Kasumi-1 (cell line): ENCODE measurements at regions not wholly inside any gene's neighbourhood (a gene's known extent, or its start where the extent isn't known, plus 50 kb on each side); places are given as distances from the start of the nearest gene placed in this dataset.
"Not testable (repeated sequence)": the region's sequence is repeated elsewhere in the genome, so short reads cannot be mapped to it uniquely, and the experiment has no call there.

Experiments
- DNase-seq, 2 experiments: peaks; one replicate each; lab custom pipeline; 2025; lab: John Stamatoyannopoulos, UW

DNA sequence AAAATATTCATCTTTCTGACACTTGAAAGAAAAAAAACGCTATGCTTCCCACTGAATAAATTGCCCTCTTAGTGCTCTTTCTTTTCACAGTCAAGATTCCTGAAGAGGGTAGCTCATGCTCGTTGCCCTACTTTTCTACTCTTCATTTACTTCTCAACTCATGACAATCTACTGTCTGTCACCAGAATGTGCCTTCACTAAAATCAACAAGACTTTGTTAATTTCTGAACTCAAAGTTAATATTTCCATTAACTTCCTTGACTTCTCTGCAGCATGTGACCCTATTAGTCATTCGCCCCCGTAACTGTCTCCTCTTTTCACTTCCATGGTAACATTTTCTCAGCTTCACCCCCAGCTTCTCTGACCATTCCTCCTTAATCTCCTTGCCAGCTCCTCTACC lies 98.9 kb upstream of the MAPRE2 start:
- no peak for DNase-seq

DNA sequence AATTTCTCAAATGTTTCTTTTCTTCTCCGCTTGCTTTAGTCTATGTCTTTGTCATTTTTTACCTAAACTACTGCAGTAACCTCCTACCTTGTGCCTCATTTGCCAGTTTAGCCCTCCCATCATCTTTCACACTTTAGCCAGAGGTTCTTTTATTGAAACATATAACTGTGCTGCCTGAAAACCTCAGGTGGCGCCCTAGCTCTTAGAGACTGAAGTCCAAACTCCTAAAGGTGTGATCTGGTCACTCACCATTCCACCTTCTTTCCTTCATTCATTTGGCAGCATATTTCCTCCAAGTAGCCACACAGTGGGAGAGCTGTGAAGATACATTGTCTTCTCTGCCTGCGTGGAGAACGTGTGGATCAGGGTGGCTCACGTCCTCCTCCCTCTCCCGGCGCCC lies 98.2 kb upstream of the MAPRE2 start:
- no peak for DNase-seq

DNA sequence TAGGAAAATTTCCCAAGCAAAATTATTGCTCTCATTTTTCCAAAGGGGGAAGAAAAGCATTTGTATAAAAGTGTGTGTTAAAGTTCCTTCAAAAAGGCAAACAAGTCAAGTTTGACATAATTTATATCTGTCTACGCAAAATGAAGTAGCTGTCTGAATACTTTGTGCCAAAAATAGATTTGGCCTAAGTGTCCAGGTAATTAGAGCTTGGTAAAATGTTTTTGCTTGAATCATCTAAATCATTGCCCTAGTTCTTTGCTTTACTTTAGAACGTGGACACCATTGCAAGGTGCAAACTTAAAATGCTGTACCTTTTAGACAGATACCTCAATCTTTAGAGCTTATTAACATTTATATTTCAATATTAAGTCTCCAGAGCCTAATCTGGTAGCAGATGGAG lies 97.6 kb upstream of the MAPRE2 start:
- no peak for DNase-seq

DNA sequence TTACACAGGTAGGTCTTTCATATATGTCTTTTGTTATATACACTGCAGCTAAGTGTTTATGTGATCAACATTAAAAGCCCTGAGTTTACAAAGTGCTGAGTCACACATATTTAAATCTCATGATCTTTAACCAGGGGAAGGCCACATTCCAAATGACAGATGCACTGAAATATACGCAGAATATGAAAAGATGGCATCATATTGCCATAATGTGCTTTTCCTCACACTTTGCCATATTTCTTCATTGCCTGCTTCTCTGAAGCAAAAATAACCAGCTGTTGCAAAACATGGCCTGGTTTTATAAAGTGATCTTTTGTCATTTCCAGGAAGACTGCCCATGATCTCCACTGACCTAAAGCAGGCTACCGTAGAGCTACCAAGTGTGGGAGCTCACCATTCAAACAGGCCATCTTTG lies 93.5 kb upstream of the MAPRE2 start:
- no peak for DNase-seq

DNA sequence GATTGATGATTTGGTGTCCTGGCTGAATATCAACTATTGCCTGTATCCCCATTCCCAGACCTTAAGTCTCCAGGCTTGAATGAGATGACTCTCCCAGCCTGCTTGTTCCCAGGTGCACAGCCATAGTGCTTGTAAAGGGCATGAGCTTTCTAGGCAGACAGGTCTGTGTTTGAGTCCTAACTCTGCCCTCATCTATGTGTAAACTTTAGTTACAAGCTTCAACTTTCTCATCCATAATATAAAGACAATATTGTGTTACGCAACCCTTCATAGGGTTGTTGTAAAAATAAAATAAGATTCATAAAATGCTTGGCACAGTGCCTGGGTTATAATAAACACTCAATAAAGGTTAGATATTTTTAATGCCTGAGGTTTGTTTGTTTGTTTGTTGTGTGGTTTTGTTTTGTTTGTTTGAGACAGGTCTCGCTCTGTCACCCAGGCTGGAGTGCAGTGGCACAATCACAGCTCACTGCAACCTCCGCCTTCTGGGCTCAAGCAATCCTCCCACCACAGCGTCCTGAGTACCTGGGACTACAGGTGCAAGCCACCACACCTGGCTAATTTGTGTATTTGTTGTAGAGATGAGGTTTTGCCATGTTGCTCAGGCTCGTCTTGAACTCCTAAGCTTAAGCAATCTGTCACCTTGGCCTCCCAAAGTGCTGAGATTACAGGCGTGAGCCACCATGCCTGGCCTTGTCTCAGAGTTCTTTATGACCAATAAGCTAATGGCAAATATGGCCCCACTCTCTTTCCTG lies 89.4 kb upstream of the MAPRE2 start:
- DNase-seq = no peak

DNA sequence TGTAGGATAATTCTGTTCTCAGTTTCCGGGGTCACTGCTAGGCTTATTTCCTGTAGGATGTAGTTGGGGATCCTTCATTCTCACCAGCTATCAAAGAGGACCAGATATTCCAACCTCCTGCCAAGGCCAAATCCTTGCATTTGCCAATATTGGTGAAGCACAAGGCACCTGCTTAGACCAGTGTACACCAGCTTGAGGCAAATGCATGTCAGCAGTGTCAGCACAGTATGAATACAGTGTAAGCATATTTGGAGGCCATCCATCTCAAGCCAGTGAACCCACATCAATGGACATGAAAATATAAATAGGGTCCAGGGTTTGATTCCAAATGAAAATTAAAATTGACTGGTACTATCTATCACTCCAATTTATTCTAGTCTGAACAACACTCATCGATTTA lies 88.0 kb upstream of the MAPRE2 start:
- DNase-seq = no peak

DNA sequence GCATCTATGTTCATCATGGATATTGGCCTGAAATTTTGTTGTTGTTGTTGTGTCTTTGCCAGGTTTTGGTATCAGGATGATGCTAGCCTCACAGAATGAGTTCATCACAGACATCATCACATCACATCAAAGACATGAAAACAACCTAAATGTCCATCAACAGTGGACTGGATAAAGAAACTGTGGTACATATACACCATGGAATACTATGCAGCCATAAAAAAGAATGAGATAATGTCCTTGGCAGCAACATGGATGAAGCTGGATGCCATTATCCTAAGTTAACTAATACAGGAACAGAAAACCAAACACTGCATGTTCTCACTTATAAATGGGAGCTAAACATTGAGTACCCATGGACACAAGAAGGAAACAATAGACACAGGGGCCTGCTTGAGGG lies 85.7 kb upstream of the MAPRE2 start:
- not testable (repeated sequence) for DNase-seq

DNA sequence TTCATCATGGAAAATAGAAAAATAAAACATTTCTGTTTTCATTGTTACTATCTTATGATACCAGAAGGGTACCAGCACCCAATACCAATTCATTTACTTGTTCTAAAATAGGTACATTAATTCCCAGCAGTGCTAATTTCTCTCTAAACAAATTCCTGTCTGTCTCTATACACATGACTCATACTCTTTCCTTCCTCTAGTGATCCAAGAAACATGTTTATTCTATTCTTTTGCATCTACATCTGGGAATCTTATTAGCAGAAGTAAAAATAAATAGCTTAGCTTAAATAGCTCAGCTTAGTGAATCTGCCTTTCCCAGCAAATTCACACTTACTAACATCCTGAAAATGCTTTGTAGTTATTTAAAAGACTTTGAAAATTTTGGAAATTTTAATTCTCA lies 84.5 kb upstream of the MAPRE2 start:
- DNase-seq = no peak

DNA sequence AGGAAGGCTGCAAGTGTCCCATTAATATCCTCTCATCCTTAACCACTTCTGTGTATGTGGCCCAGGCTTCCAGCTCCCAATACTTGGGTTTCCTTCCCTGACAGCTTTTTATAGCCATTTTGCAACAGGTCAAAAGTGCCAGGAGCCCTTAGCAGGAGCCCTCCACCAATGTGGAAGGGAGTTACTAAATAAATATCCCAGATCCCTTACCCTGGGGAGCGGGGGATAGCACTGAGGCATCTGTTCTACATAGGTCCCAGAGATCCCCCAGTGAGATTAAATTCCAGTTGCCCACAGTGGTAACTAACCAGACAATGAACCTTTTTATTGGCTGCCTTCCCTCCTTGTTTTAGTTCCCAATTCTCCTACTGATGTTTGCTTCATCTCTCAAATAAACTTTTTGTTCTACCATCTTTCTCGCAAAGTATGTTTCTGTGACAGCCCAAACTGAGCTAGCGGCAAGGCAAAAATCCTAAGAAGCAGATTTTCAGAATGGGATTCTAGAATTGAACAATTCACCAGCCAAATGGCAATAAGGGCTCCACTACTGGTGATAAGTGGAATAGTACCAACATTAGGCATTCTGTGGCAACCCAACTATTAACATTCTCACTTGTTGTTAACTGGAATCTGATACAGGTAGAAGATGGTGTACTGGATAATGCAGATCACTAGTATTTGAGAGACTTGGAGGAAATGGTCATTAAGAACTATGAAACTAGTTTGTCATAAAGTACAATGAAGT lies 83.9 kb upstream of the MAPRE2 start:
- no peak for DNase-seq

DNA sequence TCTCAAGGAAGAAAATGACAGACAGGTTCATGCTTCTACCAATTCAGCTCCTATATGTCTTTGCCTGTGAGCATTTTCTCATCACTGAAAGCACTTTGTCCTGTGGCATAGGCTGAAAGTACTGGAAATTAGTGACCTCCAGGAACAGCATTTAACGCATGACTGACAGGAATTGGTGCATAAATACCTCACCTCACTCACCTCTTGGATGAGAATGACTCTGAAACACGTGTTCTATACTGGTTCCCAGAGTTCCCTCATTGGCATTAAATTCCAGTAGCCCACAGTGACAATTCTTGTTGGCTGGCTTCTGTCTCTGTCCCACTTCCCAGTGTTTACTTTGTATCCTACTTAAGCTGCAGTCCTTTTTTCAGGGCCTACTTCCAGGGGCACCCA lies 83.4 kb upstream of the MAPRE2 start:
- DNase-seq = no peak

DNA sequence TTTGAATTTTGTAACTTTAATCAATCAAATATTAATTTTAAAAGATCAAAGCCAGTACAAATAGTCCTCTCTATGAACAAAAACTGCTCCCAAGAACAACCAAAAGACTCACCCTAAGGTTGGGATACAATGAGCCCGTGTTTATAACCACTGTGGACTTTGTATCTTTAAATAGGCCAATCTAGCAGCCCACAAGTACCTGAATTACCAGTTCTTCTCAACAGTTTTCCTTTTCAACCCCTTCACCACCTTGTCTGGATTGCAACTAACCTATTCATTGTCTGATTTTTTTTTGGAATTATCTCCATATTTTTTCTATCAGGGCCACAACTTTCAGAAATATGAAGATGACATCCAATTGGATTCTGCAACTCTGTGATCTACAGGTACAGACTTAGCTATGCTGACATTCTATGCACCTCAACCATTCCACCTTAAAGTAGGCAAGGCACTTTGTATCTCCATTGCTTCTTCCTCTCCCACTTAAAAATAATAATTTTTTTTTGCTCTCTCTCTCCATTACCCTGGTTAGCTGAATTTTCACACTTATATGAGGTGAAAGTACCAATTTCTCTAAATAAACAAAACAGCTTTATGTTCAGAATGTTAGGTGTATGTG lies 81.9 kb upstream of the MAPRE2 start:
- DNase-seq = no peak

DNA sequence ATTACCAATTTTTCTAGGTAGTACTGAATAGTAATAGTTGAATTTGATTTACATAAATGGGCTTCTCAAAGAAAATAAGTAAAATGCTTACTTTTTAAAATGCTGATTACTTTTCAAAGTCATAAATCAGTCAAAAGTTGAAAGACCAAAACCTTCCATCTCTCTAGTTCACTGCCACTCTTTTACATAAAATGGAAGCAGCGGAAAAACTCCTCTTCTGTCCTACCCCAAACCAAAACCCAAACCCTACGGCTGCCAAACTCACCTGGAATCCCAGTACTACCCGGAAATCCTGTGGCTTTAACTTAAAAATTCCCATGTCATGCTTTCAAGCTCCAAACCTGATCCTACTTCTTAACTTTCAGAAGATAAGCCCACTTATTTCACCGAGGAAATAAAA lies 81.2 kb upstream of the MAPRE2 start:
- no peak for DNase-seq

DNA sequence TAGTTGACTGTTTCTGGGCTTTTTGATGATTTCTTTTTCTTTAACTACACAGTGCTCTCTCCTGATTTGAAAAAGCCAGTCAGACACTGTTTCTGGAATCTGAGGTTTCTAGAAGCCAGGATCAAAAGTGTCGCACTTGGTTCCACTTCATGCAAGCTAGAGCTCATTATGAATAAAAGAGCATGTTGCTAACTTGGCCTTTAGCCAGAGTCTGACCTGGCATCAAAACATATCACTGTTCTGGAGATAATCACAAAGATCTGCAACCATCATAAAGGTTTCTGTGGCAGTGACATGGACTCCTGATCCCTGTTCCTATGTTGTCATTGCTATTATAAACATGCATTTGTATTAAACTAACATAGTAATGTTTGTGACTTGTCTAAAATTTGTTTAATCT lies 76.1 kb upstream of the MAPRE2 start:
- no peak for DNase-seq

DNA sequence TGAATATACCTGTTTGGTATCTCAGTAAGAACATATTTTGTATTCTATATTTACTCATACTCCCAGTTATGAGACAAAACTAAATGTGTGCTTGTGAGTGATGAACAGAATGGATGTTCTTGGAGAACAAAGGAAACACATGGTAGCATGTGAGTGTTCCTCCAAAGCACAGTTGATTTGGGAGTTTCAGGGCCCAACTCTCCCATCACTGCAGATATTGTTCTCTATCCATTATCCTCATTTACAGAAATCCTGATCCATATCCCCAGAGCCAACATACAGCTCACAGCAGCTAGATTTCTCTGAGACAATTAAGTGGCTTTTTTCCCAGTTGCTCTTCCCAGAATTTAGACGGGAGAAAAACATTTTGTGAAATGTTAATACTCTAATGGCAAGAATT lies 75.6 kb upstream of the MAPRE2 start:
- no peak for DNase-seq

DNA sequence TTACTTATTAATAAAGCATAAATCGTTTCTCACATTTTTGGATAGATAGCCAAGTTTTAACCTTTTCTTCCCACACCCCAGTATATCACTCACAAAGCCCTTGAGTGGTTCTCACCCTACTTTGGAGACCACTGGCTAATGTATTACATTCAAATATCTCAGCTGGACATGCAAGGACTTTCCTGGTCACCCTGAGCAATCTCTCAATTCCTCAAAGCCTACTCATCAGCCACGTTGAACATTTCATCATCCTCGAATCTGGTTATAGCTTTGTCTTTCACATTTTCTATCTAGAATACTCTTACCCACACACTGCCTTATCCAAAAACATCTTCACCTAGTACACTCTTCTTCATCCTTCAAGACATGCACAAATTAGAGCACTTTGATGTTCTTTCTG lies 71.1 kb upstream of the MAPRE2 start:
- DNase-seq = no peak

DNA sequence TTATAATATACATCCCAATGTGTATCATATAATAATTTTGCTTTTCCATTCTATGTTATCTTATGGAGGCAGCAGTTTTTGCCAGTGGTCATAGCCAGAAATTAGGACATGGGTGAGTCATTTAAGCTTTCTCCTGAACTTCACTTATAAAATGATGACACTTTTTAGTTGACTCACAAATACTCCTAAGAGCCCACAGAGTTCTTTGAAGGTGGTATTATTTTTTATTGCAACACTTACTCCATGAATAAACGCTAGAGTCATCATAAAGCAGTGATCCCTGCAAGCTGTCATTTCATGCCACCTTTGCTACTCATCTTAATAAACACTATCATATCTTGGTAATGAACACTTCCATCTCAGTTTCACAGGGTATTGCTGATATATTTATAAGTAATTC lies 69.9 kb upstream of the MAPRE2 start:
- no peak for DNase-seq

DNA sequence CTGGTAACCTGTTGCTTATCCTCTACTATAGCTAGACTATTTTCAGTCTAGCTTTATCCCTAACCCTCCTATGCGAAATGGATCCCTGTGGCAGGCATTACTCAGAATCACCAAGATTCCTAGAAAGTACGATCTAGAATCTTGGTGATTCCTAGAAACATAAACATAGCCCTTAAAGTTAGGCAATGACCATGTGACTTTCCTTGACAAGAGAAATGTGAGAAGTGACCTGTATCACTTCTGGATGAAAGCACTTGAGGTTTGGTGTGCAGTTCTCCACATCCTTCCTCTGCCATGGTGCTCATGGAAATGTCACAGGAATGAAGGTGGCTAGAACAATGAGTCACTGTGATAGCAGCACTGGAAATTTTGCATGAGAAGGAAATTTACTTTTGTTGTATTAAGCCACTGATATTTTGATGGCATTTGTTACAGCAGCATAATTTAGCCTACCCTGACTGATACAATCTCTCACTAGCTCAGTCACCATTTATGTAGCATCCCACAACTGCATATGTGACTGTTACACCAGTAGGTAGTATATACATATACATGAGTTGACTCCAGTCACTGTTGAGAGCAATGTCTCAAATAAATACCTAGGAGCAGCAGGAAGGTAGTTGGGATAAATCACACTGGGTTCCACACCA lies 68.3 kb upstream of the MAPRE2 start:
- DNase-seq = no peak

DNA sequence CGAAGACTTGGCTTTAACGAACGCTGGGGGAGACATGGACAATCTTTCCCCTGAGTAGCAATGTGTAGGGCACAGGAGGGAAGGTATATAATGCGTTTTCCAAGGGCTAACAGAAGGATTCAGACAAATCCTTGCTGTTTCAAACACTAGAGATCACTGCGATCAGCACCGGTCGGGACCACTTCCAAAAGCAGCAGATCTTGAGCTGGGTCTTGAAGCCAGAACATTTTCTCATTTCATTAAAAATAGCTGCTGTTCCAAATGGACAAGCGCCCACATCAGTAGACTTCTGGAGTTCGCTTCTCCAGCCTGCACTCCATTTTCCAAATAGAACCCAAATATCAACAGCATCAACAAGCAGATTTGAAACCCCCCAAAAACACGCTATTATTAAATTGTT lies 65.1 kb upstream of the MAPRE2 start:
- DNase-seq = no peak

DNA sequence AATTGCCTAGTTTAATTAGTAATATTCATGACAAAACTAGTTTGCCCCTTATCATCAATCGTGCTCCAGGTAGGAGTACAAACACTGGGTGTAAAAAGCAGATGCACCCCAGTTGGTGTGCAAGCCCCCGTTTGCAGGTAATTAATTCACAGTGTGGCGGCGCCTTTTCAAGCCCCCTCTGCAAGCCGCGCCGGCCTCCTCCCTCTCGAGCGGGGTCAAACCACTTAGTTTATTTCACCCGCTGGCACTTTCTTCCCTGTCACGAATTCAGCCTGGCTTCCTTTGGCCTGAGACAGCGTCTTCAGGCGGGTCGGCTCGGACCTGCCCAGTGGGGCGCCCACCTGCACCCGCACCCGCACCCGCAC lies 64.7 kb upstream of the MAPRE2 start:
- DNase-seq = peak in 1 of 2 experiments; percentile 56

DNA sequence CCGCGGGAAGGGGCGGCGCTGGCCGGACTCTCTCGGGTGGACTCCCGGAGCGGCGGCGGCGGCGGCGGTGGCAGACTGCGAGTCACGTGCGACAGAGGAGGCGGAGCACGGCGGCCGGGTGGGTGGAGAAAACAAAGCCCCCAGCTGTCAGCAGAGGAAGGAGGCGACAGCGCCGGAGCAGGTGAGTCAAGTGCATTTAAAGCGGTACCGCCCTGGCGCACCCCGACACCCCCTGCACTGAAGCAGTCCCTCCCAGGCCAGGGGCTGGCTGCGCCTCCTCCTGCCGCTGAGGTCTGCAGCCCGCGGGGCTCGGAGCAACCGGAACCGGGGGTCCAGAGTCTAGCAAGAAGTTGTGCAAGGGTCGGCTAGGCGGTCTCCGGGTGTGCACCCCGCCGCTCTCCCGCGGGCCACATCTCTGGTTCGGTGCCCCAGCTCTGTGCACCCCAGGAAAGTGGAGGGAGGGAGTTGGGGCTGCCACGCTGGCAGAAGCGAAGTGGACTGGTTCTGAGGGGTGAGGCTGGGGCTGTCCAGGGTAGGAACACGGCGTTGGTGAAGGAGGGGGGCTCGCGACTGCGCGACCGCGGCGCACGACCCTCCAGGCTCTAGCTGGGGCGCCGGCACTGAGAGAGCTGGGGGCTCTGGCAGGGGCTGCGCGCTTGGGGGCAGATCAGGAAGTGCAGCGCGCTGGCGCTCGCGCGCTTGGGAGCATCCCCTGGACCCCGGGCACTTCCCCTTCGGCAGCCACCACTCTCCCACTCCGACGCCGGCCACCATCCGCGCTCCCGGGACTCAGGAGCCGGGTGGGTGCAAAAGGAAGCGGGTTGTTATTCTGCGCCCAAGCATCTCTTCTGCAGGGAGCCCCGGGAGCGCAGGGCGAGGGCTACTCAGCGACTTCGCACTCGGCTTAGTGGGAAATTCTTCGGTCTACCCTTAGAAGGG lies 64.0 kb upstream of the MAPRE2 start:
- peak; percentile 51 to 56 for DNase-seq

DNA sequence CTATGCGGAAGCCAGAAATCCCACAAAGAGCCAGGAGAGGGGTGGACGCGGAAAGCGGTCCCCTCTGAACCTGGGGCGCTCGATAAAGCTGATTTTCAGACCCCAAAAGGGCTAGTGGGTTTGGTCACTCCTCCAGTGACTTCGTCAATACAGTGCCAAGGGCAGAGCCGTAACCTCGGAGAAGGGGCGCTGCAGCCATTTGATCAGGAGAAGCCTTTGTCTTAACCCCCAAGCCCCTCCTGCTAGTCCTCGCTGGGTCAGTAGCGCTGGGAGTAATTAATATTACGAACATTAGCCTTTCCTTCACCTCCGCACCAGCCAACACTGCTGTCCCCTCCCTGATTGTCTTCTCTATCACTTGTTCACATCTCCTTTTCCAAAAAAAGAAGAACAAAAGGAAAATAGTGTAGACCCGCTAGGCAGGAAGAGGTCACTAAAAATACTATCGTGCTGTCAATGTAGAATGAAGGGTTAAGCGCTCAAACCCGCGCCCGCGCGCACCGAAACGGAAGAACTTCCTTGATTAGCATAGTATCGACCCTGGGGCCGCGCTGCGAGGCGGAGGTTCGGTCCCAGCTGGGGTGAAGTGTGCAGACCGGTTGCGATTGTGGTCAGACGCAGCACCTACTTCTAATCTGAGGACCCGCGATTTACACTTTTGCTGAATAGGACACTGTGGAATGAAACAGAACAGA lies 63.2 kb upstream of the MAPRE2 start:
- peak; percentile 30 to 33 for DNase-seq
